ENCODE measurements at regions not wholly inside any gene's neighbourhood (a gene's known extent, or its start where the extent isn't known, plus 50 kb on each side); places are given as distances from the start of the nearest gene placed in this dataset.

- Histone ChIP-seq H3K36me3 (ENCODE audit: control insufficient read depth, insufficient read depth, low read length) (no peaks in the 10 kb centered on the region), H3K4me3 (ENCODE audit: low read depth, low read length) (no peak overlapping the region), H3K27ac (ENCODE audit: low read depth, low read length) (no peak overlapping the region), H3K9ac (ENCODE audit: low read length) (no peak overlapping the region), H3K4me1 (ENCODE audit: control insufficient read depth, insufficient read depth, low read length) (no peaks in the 10 kb centered on the region), H3K9me3 (ENCODE audit: control insufficient read depth, insufficient read depth, low read depth, low read length) (no peaks in the 10 kb centered on the region), H3K27me3 (ENCODE audit: control insufficient read depth, insufficient read depth, low read length) (no peaks in the 10 kb centered on the region)
These were observed 108.7 kb upstream of the SNX19 start for GRCh38 chr11:131025020-131025419.

- H3K27me3 ChIP-seq (ENCODE audit: control insufficient read depth, insufficient read depth, low read length): no peaks in the 10 kb centered on the region
- H3K4me3 ChIP-seq (ENCODE audit: low read depth, low read length): no peak overlapping the region
- H3K9me3 ChIP-seq (ENCODE audit: control insufficient read depth, insufficient read depth, low read depth, low read length): no peaks in the 10 kb centered on the region
- H3K4me1 ChIP-seq (ENCODE audit: control insufficient read depth, insufficient read depth, low read length): no peaks in the 10 kb centered on the region
- H3K36me3 ChIP-seq (ENCODE audit: control insufficient read depth, insufficient read depth, low read length): no peaks in the 10 kb centered on the region
- no peak overlapping the region for H3K9ac ChIP-seq (ENCODE audit: low read length)
- H3K27ac ChIP-seq (ENCODE audit: low read depth, low read length): no peak overlapping the region
These were observed 109.3 kb upstream of the SNX19 start for GRCh38 chr11:131025421-131026125.

- no peaks in the 10 kb centered on the region for H3K9me3 ChIP-seq (ENCODE audit: control insufficient read depth, insufficient read depth, low read depth, low read length)
- no peaks in the 10 kb centered on the region for H3K27me3 ChIP-seq (ENCODE audit: control insufficient read depth, insufficient read depth, low read length)
- H3K4me3 ChIP-seq (ENCODE audit: low read depth, low read length): no peak overlapping the region
- H3K36me3 ChIP-seq (ENCODE audit: control insufficient read depth, insufficient read depth, low read length): no peaks in the 10 kb centered on the region
- no peaks in the 10 kb centered on the region for H3K4me1 ChIP-seq (ENCODE audit: control insufficient read depth, insufficient read depth, low read length)
- no peak overlapping the region for H3K27ac ChIP-seq (ENCODE audit: low read depth, low read length)
- H3K9ac ChIP-seq (ENCODE audit: low read length): no peak overlapping the region
These were observed 111.2 kb upstream of the SNX19 start for GRCh38 chr11:131027491-131027890.

- no peak overlapping the region for H3K27ac ChIP-seq (ENCODE audit: low read depth, low read length)
- H3K9ac ChIP-seq (ENCODE audit: low read length): no peak overlapping the region
- no peak overlapping the region for H3K4me3 ChIP-seq (ENCODE audit: low read depth, low read length)
- H3K36me3 ChIP-seq (ENCODE audit: control insufficient read depth, insufficient read depth, low read length): no peaks in the 10 kb centered on the region
- H3K27me3 ChIP-seq (ENCODE audit: control insufficient read depth, insufficient read depth, low read length): no peaks in the 10 kb centered on the region
- peaks cover 10% of the 10 kb centered on the region for H3K4me1 ChIP-seq (ENCODE audit: control insufficient read depth, insufficient read depth, low read length)
- H3K9me3 ChIP-seq (ENCODE audit: control insufficient read depth, insufficient read depth, low read depth, low read length): no peaks in the 10 kb centered on the region
These were observed 116.9 kb upstream of the SNX19 start for GRCh38 chr11:131033151-131033651.

DNA sequence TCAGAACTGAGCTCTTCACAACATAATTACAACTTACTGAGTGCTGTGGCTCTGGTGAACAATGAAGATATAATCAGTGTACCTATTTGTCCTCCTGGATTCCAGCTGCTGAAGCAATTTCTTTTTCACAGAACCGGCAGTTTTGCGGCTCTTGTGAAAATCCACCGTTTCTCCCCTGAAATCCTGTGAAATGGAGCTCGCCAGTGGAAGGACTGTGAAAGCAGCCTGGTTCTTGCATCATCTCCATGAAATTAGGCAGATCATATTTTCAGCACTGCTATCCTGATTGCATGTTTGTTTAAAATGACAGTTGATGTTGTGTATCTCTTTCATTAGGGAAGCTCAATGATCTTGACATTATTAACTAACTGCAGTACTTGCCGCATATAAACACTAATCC, 120.2 kb upstream of the SNX19 start:
- H3K4me1 ChIP-seq (ENCODE audit: control insufficient read depth, insufficient read depth, low read length): peaks cover 10% of the 10 kb centered on the region
- no peak overlapping the region for H3K4me3 ChIP-seq (ENCODE audit: low read depth, low read length)
- H3K9me3 ChIP-seq (ENCODE audit: control insufficient read depth, insufficient read depth, low read depth, low read length): no peaks in the 10 kb centered on the region
- H3K36me3 ChIP-seq (ENCODE audit: control insufficient read depth, insufficient read depth, low read length): no peaks in the 10 kb centered on the region
- H3K27ac ChIP-seq (ENCODE audit: low read depth, low read length): no peak overlapping the region
- no peak overlapping the region for H3K9ac ChIP-seq (ENCODE audit: low read length)
- no peaks in the 10 kb centered on the region for H3K27me3 ChIP-seq (ENCODE audit: control insufficient read depth, insufficient read depth, low read length)

- H3K27me3 ChIP-seq (ENCODE audit: control insufficient read depth, insufficient read depth, low read length): no peaks in the 10 kb centered on the region
These were observed 121.6 kb upstream of the SNX19 start for GRCh38 chr11:131037873-131038272.

GRCh38 chr11:131038597-131038996, 122.3 kb upstream of the SNX19 start:
- no peaks in the 10 kb centered on the region for H3K9me3 ChIP-seq (ENCODE audit: control insufficient read depth, insufficient read depth, low read depth, low read length)
- no peak overlapping the region for H3K9ac ChIP-seq (ENCODE audit: low read length)
- H3K27ac ChIP-seq (ENCODE audit: low read depth, low read length): no peak overlapping the region
- no peak overlapping the region for H3K4me3 ChIP-seq (ENCODE audit: low read depth, low read length)
- H3K4me1 ChIP-seq (ENCODE audit: control insufficient read depth, insufficient read depth, low read length): peaks cover under 1% of the 10 kb centered on the region; the same call in 1 of the 2 replicates
- H3K27me3 ChIP-seq (ENCODE audit: control insufficient read depth, insufficient read depth, low read length): no peaks in the 10 kb centered on the region
- no peaks in the 10 kb centered on the region for H3K36me3 ChIP-seq (ENCODE audit: control insufficient read depth, insufficient read depth, low read length)

More at GRCh38 chr11:131037873-131038272, 121.6 kb upstream of the SNX19 start:
- no peak overlapping the region for H3K9ac ChIP-seq (ENCODE audit: low read length)
- H3K4me3 ChIP-seq (ENCODE audit: low read depth, low read length): no peak overlapping the region
- no peaks in the 10 kb centered on the region for H3K9me3 ChIP-seq (ENCODE audit: control insufficient read depth, insufficient read depth, low read depth, low read length)
- no peak overlapping the region for H3K27ac ChIP-seq (ENCODE audit: low read depth, low read length)
- peaks cover 8% of the 10 kb centered on the region for H3K4me1 ChIP-seq (ENCODE audit: control insufficient read depth, insufficient read depth, low read length)
- H3K36me3 ChIP-seq (ENCODE audit: control insufficient read depth, insufficient read depth, low read length): no peaks in the 10 kb centered on the region

GRCh38 chr11:131041331-131042040, 125.2 kb upstream of the SNX19 start:
- Histone ChIP-seq H3K9me3 (ENCODE audit: control insufficient read depth, insufficient read depth, low read depth, low read length) (no peaks in the 10 kb centered on the region), H3K27me3 (ENCODE audit: control insufficient read depth, insufficient read depth, low read length) (no peaks in the 10 kb centered on the region), H3K4me1 (ENCODE audit: control insufficient read depth, insufficient read depth, low read length) (no peaks in the 10 kb centered on the region), H3K36me3 (ENCODE audit: control insufficient read depth, insufficient read depth, low read length) (no peaks in the 10 kb centered on the region), H3K4me3 (ENCODE audit: low read depth, low read length) (no peak overlapping the region), H3K9ac (ENCODE audit: low read length) (no peak overlapping the region), H3K27ac (ENCODE audit: low read depth, low read length) (no peak overlapping the region)

GRCh38 chr11:131042041-131042390, 125.7 kb upstream of the SNX19 start:
- no peaks in the 10 kb centered on the region for H3K4me1 ChIP-seq (ENCODE audit: control insufficient read depth, insufficient read depth, low read length)
- no peak overlapping the region for H3K4me3 ChIP-seq (ENCODE audit: low read depth, low read length)
- no peak overlapping the region for H3K9ac ChIP-seq (ENCODE audit: low read length)
- H3K27me3 ChIP-seq (ENCODE audit: control insufficient read depth, insufficient read depth, low read length): 0 out of 2 replicates have a peak, but pooled peaks cover 3% of the 10 kb centered on the region
- no peaks in the 10 kb centered on the region for H3K36me3 ChIP-seq (ENCODE audit: control insufficient read depth, insufficient read depth, low read length)
- H3K27ac ChIP-seq (ENCODE audit: low read depth, low read length): no peak overlapping the region
- no peaks in the 10 kb centered on the region for H3K9me3 ChIP-seq (ENCODE audit: control insufficient read depth, insufficient read depth, low read depth, low read length)

DNA sequence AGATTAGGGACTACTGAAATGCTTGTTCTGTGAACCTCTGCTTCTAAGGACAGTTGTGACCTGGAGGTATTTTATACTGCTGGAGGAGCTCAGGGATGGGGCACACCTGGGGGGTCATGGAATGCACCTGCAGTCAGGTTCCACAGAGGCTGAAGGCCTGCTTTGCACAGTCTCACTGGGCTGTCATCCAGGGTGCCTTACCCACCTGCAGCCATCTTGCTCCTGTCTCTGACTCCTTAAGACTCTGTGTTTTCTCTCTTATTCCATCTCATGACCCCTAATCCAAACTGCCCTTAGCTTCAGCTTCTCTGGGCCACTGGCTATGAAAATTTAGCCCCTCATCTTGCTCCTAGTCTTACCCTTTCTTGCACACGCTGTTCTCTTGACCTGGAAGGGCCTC, 127.0 kb upstream of the SNX19 start:
- Histone ChIP-seq H3K4me3 (ENCODE audit: low read depth, low read length) (no peak overlapping the region), H3K27me3 (ENCODE audit: control insufficient read depth, insufficient read depth, low read length) (0 out of 2 replicates have a peak, but pooled peaks cover 3% of the 10 kb centered on the region), H3K4me1 (ENCODE audit: control insufficient read depth, insufficient read depth, low read length) (no peaks in the 10 kb centered on the region), H3K9me3 (ENCODE audit: control insufficient read depth, insufficient read depth, low read depth, low read length) (no peaks in the 10 kb centered on the region), H3K36me3 (ENCODE audit: control insufficient read depth, insufficient read depth, low read length) (no peaks in the 10 kb centered on the region), H3K9ac (ENCODE audit: low read length) (no peak overlapping the region), H3K27ac (ENCODE audit: low read depth, low read length) (no peak overlapping the region)

DNA sequence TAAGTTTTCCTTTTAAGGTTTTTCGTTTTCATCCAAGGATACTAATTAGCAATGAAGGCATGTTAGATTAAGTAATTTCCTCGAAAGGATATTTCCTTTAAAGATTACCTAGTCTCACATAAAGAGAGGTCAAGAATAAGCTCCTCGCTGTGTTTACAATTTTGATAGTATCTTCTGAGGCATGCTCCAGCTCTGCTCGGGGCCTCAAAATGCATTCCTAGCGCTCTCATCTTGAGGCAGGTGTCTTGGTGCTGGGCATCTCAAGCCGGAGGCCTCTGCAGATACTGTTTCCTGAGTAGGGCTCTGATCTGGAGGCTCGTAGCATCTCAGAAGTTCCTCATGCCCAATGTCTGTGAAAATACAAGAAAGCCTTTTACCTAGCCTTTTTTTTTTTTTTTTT, 128.6 kb upstream of the SNX19 start:
- H3K4me1 ChIP-seq (ENCODE audit: control insufficient read depth, insufficient read depth, low read length): no peaks in the 10 kb centered on the region
- H3K36me3 ChIP-seq (ENCODE audit: control insufficient read depth, insufficient read depth, low read length): no peaks in the 10 kb centered on the region
- no peak overlapping the region for H3K4me3 ChIP-seq (ENCODE audit: low read depth, low read length)
- H3K9ac ChIP-seq (ENCODE audit: low read length): no peak overlapping the region
- 0 out of 2 replicates have a peak, but pooled peaks cover 3% of the 10 kb centered on the region for H3K9me3 ChIP-seq (ENCODE audit: control insufficient read depth, insufficient read depth, low read depth, low read length)
- no peak overlapping the region for H3K27ac ChIP-seq (ENCODE audit: low read depth, low read length)
- H3K27me3 ChIP-seq (ENCODE audit: control insufficient read depth, insufficient read depth, low read length): 0 out of 2 replicates have a peak, but pooled peaks cover 3% of the 10 kb centered on the region
